ENCODE measurements at regions not wholly inside any gene's neighbourhood (a gene's known extent, or its start where the extent isn't known, plus 50 kb on each side); places are given as distances from the start of the nearest gene placed in this dataset.

DNA sequence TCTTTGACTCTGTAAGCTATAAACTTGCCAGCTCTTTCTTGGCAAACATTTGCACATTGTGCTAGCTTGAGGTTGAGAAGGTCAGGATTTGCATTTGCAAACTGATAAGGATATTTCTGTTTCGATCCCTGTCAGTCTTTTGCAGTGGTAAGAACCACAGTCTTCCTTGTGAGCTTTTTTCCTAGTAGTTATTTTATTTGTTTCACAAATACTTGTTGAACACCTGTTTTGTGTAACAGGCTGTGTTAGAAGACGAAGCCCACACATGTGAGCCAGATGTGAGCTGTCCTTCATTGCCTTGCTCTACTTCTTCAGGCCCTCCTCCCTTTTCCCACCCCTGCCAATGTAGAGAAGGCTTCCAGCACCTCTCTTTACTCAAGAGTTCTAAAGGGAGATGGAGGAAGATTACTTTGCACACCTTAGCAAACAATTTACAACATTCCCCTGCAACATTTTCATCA lies 327.0 kb upstream of the KLF4 start:
- H3K27ac ChIP-seq, result no peak overlapping the region
- TF ChIP-seq, protein P1, sequence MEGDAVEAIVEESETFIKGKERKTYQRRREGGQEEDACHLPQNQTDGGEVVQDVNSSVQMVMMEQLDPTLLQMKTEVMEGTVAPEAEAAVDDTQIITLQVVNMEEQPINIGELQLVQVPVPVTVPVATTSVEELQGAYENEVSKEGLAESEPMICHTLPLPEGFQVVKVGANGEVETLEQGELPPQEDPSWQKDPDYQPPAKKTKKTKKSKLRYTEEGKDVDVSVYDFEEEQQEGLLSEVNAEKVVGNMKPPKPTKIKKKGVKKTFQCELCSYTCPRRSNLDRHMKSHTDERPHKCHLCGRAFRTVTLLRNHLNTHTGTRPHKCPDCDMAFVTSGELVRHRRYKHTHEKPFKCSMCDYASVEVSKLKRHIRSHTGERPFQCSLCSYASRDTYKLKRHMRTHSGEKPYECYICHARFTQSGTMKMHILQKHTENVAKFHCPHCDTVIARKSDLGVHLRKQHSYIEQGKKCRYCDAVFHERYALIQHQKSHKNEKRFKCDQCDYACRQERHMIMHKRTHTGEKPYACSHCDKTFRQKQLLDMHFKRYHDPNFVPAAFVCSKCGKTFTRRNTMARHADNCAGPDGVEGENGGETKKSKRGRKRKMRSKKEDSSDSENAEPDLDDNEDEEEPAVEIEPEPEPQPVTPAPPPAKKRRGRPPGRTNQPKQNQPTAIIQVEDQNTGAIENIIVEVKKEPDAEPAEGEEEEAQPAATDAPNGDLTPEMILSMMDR (IDR thresholded peaks at IDR 0.05), result no peak
- no peak for TF ChIP-seq ZFX (IDR thresholded peaks at IDR 0.05; ENCODE audit: borderline replicate concordance)

GRCh38 chr9:107815782-107816560 lies 326.4 kb upstream of the KLF4 start:
- TF ChIP-seq, protein P1 (IDR thresholded peaks at IDR 0.05), result no peak
- no peak for TF ChIP-seq ZFX (IDR thresholded peaks at IDR 0.05; ENCODE audit: borderline replicate concordance)
- H3K27ac ChIP-seq, result no peak overlapping the region

DNA sequence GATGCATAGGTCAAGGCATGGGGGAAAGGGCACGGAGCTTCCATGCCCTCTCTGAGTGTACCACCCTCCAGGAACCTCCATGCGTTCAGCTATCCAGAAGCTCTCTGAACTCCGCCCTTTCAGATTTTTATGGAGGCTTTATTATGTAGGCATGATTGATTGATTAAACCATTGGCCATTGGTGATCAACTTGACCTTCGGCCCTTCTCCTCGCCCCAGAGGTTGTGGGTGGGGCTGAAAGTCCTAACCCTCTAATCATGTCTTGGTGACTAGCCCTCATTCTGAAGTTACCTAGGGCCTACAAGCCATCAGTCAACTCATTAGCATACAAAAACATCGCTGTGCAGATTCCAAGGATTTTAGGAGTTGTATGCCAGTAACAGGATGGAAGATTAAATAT lies 323.7 kb upstream of the KLF4 start:
- TF ChIP-seq, protein P1 (IDR thresholded peaks at IDR 0.05), result no peak
- TF ChIP-seq ZFX (IDR thresholded peaks at IDR 0.05; ENCODE audit: borderline replicate concordance), result no peak
- no peak overlapping the region for H3K27ac ChIP-seq

DNA sequence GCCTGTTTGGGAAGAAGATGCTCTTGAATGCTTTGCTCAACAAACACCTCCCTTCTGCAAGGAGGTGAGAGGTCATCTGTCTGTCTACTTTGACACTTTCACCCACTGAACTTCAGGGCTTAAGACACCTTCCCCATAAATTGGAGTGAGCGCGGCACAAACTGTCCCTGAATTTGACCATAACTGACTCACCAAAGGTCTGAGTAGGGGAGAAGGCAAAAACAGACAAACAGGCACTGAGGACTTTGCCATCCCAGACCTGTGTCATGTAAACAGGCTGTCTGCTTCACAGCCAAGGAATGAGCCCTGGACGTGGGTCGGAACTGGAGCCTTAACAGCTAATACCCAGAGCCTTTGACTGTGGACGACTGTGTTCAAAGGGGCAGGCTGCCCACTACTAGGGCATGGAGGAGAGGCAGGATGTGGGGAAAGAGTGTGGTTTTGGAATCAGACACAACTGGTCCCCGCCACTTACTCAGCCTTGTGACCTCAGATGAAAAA lies 320.9 kb upstream of the KLF4 start:
- no peak overlapping the region for H3K27ac ChIP-seq

GRCh38 chr9:107809871-107810460 lies 320.4 kb upstream of the KLF4 start:
- TF ChIP-seq, protein P1 (IDR thresholded peaks at IDR 0.05), result no peak
- no peak for TF ChIP-seq ZFX (IDR thresholded peaks at IDR 0.05; ENCODE audit: borderline replicate concordance)
- no peak overlapping the region for H3K27ac ChIP-seq

More for the DNA sequence above, 320.9 kb upstream of the KLF4 start:
- no peak for TF ChIP-seq ZFX (IDR thresholded peaks at IDR 0.05; ENCODE audit: borderline replicate concordance)
- TF ChIP-seq, protein P1 (IDR thresholded peaks at IDR 0.05), result no peak

DNA sequence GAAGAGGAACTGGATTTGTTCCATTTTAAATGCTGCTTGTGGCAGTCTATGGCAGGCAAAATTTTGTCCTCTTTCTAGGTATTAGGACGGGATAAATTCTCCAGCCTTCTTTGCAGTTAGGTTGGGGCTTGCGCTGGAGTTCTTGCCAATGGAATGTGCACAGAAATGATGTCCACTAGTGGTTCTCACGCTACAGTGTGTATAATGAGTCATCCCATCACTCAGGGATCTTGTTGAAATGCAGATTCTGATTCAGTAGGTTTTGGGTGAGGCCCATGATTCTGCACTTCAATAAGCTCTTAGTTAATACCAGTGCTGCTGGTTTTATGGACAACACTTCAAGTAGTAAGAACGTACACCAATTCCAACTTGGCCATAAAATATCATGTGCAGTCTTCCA lies 317.6 kb upstream of the KLF4 start:
- TF ChIP-seq, protein P1 (IDR thresholded peaks at IDR 0.05), result no peak
- no peak for TF ChIP-seq ZFX (IDR thresholded peaks at IDR 0.05; ENCODE audit: borderline replicate concordance)
- no peak overlapping the region for H3K27ac ChIP-seq

GRCh38 chr9:107805201-107805600 lies 315.6 kb upstream of the KLF4 start:
- H3K27ac ChIP-seq, result no peak overlapping the region
- TF ChIP-seq, protein P1 (IDR thresholded peaks at IDR 0.05), result no peak
- no peak for TF ChIP-seq ZFX (IDR thresholded peaks at IDR 0.05; ENCODE audit: borderline replicate concordance)

Data from 22Rv1 (cell line).